NT2/D1 (cell line): ENCODE measurements at regions not wholly inside any gene's neighbourhood (a gene's known extent, or its start where the extent isn't known, plus 50 kb on each side); places are given as distances from the start of the nearest gene placed in this dataset.

Experiments used
- SUZ12 ChIP-seq: IDR thresholded peaks from 2 replicates; pipeline ENCODE4 v1.6.1; 2011; ENCODE audit not compliant: insufficient read length, insufficient read depth; ENCODE audit errors: extremely low read depth
- YY1 ChIP-seq: IDR thresholded peaks from 2 replicates; pipeline ENCODE4 v1.6.1; 2011; ENCODE audit not compliant: insufficient read length, insufficient read depth

DNA sequence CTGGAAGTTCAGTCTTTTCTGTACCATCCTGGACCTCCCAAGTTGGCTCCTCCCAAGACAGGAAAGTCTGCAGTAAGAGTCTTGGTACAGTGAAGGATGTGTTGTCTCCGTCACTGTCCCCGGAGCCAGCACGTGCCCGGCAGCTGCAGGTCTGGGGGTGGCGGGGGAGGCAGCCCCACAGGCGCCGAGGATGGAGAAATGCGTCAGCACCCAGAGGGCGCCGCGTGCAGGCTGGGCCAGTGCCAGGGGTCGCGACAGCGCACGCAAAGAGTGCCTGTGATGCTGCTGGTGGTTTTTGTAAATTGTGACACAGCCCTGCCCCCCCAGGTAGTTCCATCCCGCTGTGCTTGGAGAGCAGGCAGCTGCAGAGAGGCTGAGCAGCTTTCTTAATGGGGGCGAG lies 1200.5 kb downstream of the BRD1 start:
- no peak for TF ChIP-seq SUZ12
- TF ChIP-seq YY1: no peak
